T1000 (cell line): ENCODE measurements at regions not wholly inside any gene's neighbourhood (a gene's known extent, or its start where the extent isn't known, plus 50 kb on each side); places are given as distances from the start of the nearest gene placed in this dataset.

ENCODE experiments used
- DNase-seq: peaks from one replicate; lab custom pipeline; 2025; ENCODE audit warnings: mixed read lengths; lab: John Stamatoyannopoulos, UW

GRCh38 chr2:139160836-139161235 is 380.6 kb upstream of the NXPH2 start:
- no peak for DNase-seq

GRCh38 chr2:139159177-139159576 is 379.0 kb upstream of the NXPH2 start:
- DNase-seq = no peak

GRCh38 chr2:139156730-139157129 is 376.5 kb upstream of the NXPH2 start:
- DNase-seq = no peak

GRCh38 chr2:139155991-139156390 is 375.8 kb upstream of the NXPH2 start:
- DNase-seq = no peak

- no peak for DNase-seq
These were observed 362.2 kb upstream of the NXPH2 start for GRCh38 chr2:139142252-139142880.

- no peak for DNase-seq
These were observed 344.1 kb upstream of the NXPH2 start for GRCh38 chr2:139124271-139124670.

GRCh38 chr2:139123795-139124194 is 343.6 kb upstream of the NXPH2 start:
- DNase-seq = no peak

GRCh38 chr2:139122711-139123158 is 342.5 kb upstream of the NXPH2 start:
- DNase-seq = peak; percentile 21

GRCh38 chr2:139099721-139100120 is 319.5 kb upstream of the NXPH2 start:
- DNase-seq = no peak

- no peak for DNase-seq
These were observed 318.8 kb upstream of the NXPH2 start for GRCh38 chr2:139098961-139099360.

GRCh38 chr2:139083121-139083520 is 302.9 kb upstream of the NXPH2 start:
- DNase-seq = no peak

- no peak for DNase-seq
These were observed 300.1 kb upstream of the NXPH2 start for GRCh38 chr2:139080244-139080643.

GRCh38 chr2:139079311-139079710 is 299.1 kb upstream of the NXPH2 start:
- DNase-seq = no peak

- no peak for DNase-seq
These were observed 298.2 kb upstream of the NXPH2 start for GRCh38 chr2:139078376-139078775.

- DNase-seq = no peak
These were observed 297.0 kb upstream of the NXPH2 start for GRCh38 chr2:139077099-139077737.

GRCh38 chr2:139067874-139068273 is 287.7 kb upstream of the NXPH2 start:
- no peak for DNase-seq

GRCh38 chr2:139067072-139067471 is 286.9 kb upstream of the NXPH2 start:
- DNase-seq = no peak

- no peak for DNase-seq
These were observed 284.0 kb upstream of the NXPH2 start for GRCh38 chr2:139064159-139064558.

- no peak for DNase-seq
These were observed 279.4 kb upstream of the NXPH2 start for GRCh38 chr2:139059617-139060016.

- DNase-seq = no peak
These were observed 275.0 kb upstream of the NXPH2 start for GRCh38 chr2:139055202-139055601.

GRCh38 chr2:139048017-139048416 is 267.8 kb upstream of the NXPH2 start:
- DNase-seq = no peak

- DNase-seq = no peak
These were observed 265.3 kb upstream of the NXPH2 start for GRCh38 chr2:139045524-139045923.

- no peak for DNase-seq
These were observed 253.9 kb upstream of the NXPH2 start for GRCh38 chr2:139034064-139034463.

GRCh38 chr2:139033300-139033699 is 253.1 kb upstream of the NXPH2 start:
- no peak for DNase-seq
